Epithelial cell of proximal tubule (primary cell): ENCODE measurements at regions not wholly inside any gene's neighbourhood (a gene's known extent, or its start where the extent isn't known, plus 50 kb on each side); places are given as distances from the start of the nearest gene placed in this dataset.

Experiments
- DNase-seq: peaks from one replicate; pipeline ENCODE4 v3.0.0-alpha.2; 2011; ENCODE audit warnings: low read depth
- H3K4me3 ChIP-seq: 2 replicates; pipeline ENCODE4 v1.5.1; 2011; ENCODE audit warnings: low read depth, mild to moderate bottlenecking, low read length
- TF ChIP-seq, protein P1 (sequence below): conservative IDR thresholded peaks from 2 replicates; pipeline ENCODE4 v1.5.1; 2012; ENCODE audit warnings: low read depth, mild to moderate bottlenecking, low read length

DNA sequence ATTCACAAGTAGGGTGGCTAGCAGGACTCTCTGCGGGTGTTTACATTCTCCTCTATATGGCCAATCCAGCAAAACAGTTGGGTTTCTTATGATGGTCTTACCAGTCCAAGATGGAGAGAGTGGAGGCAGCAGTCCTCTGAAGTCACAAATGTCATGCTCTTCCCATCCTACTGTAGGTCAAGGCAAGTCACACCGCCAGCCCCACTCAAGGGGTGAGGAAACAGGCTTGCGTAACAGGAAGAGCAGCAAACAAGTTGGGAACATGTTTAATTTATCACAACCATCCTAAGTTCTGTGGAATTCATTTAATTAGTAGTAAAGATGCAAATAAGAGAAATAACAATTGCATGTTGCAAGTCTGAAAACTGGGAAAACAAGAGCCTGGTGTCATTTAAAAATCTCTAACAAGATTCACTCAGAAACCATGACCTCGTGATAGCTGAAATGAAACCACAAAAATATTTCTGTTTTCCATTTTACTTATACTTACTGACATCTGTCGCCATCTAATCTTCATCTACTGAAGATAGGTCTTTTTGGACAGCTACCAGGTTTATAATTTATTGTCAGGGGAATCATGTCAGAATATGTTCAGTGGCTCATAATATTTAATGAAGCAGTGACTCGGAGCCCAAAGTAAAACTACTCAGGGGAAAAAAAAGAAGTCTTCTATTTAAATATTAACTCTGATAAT, 349.1 kb upstream of the FMN2 start:
- TF ChIP-seq, protein P1, sequence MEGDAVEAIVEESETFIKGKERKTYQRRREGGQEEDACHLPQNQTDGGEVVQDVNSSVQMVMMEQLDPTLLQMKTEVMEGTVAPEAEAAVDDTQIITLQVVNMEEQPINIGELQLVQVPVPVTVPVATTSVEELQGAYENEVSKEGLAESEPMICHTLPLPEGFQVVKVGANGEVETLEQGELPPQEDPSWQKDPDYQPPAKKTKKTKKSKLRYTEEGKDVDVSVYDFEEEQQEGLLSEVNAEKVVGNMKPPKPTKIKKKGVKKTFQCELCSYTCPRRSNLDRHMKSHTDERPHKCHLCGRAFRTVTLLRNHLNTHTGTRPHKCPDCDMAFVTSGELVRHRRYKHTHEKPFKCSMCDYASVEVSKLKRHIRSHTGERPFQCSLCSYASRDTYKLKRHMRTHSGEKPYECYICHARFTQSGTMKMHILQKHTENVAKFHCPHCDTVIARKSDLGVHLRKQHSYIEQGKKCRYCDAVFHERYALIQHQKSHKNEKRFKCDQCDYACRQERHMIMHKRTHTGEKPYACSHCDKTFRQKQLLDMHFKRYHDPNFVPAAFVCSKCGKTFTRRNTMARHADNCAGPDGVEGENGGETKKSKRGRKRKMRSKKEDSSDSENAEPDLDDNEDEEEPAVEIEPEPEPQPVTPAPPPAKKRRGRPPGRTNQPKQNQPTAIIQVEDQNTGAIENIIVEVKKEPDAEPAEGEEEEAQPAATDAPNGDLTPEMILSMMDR: no peak
- no peak for DNase-seq
- no peak overlapping the region for H3K4me3 ChIP-seq

DNA sequence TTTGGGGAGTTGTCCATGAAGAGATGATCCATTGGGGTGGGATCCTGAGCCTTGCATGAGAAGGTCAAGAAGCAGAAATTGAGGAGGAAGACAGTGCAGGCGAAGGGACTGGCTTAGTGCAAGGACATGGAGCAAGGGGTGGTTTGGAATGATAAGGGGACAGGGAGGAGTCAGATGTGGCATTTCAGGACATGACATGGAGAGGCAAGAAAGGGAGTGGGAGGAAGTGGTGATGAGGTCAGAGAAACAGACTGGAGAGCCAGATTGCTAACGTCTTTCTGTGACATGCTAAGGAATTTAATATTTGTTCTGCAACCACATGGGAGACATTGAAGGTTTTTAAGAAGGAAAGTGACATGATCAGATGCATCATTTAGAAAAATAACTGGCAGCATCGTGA, 346.8 kb upstream of the FMN2 start:
- no peak for DNase-seq
- H3K4me3 ChIP-seq: no peak overlapping the region
- TF ChIP-seq, protein P1: no peak

DNA sequence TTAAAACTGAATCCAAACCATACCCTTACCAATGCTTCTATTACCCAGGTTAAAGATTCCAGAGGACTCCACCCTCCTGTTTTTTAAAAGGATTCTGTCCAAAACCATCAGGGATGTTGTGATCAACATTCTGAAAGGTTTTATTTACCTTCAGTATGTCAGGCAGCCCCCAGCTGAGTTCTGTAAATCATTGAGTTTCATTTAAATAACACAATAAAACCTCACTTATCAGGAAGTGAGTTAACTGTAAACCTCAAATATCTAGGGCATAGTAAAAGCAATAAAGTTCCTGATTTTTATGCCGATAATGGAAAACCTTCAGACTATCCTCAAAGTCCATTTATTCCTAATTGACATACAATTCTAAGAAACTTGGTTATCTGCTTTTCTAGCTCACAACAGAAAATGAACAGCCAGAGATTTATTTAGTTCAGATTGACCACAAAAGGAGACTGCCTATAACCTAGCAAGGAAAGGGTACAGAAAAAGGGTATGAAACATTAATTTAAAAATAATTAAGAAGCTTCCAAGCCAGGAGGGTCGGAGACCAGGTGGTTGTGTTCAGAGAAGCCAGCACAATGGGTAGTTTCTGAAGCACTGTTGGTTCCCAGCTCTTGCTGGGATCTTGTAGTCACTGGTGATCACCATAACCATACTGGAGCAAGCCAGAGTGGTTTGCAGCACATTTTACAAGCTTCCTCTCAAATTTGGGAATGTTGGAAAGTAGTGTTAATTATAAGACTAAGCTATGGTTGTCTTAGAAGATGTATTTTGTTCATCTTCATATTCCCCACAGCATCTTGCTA, 336.4 kb upstream of the FMN2 start:
- no peak overlapping the region for H3K4me3 ChIP-seq
- TF ChIP-seq, protein P1: no peak
- no peak for DNase-seq

DNA sequence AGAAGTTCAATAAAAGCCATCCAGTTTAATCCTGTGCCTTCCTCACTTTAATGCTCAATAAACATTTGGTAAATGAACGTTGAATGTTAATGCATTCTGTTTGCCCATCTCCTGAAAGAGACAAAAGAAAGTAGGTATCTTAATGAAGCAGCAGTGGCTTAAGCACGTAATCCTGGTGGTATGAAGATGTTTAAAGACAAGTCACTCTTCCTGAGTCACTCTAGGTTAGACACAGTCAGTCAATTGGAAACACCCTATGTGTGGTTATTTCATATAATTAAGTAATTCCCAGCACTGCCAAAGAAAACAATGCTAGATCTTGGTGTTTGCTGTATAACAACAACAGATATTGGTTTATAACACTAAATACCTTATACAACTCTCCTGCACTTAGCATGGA, 334.0 kb upstream of the FMN2 start:
- no peak overlapping the region for H3K4me3 ChIP-seq
- TF ChIP-seq, protein P1: no peak
- no peak for DNase-seq

DNA sequence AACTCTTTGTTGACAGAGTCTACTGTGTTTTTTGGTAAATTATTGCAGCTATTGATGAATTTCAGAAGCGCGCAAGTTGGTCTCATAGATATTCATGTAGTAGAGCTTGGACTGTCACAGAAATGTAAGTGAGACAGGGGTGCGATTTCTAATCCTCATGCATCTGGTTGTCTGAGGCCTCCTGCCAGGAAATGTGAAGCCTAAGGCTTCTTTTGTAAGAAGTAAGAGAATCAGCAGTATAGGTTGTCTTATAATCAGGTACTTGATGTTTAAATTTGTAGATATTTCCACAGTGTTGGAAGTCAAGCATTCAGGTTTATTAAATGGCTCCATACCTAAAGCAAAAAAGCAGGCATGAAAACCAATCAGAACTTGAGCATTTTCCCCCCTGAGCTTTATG, 332.9 kb upstream of the FMN2 start:
- no peak overlapping the region for H3K4me3 ChIP-seq
- no peak for DNase-seq
- TF ChIP-seq, protein P1: no peak

DNA sequence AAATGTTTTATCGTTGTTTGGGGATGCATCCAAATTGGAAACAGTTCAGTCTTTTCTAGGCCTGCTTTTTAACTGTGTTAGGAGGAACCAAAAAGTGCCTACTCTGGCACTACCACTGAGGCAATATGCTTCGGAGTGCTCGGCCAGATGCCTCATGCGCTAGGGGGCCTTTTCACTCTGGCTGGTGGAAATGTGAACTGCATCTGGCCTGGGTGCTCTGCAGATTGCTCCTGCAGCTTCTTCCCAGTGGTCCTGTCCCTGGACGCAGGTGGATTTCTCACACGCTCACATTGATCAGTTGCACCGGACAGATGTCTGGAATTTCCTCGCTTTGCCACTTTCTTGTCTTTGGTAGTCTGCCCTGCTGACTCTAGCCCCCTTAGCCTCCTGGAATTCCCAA, 330.2 kb upstream of the FMN2 start:
- TF ChIP-seq, protein P1: no peak
- no peak overlapping the region for H3K4me3 ChIP-seq

More for the DNA sequence above, 330.2 kb upstream of the FMN2 start:
- no peak for DNase-seq
